ENCODE measurements at regions not wholly inside any gene's neighbourhood (a gene's known extent, or its start where the extent isn't known, plus 50 kb on each side); places are given as distances from the start of the nearest gene placed in this dataset.

DNA sequence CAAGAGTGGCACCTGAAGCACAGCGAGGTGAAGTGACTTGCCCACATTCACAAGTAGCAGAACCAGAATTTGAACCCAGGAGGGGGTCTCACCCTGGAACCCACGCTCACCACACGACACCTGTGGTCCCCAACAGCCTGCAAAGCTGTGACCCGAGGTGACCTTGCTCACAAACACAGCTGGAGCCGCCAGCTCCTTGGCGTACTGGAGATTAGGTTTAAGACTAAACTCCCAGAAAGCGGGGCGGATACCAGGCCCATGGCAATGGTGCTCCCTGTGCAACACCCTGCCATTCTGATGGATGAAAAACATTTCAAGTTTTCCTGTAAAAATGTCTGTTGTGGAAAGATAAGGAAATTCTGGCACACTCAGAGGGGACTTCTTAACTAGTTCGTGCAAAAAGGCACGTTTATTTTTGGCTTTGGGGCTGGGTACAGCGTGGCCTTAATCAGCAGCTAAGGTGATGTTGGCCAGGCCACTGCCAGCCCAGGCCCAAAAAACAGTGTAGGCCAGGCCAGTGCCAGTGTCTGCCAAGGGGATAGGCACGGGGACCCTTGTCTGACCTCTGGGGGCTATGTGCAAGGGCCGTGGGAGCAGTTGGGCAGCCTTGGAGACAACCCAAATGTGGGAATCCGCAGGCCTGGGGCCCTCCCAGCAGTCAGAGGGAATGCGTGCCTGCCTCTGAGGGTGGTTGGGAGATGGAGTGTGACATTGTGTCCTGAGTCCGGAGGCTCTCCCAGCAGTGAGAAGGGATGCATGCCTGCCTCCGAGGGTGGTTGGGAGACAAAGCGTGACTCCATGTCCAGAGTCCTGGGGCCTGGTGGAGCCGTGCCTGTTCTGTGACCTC, 185.0 kb upstream of the HS6ST1 start:
- no peak overlapping the region for H3K4me3 ChIP-seq
- FAIRE-seq, result no peak
- peak in 2 of 6 donors; percentile 3 to 7 for DNase-seq
- H3K27me3 ChIP-seq, result no peaks in the 10 kb centered on the region
- 86 to 87% methylated on average over 19 of the region's 19 CpGs for WGBS, 2 donors
- intact Hi-C loops (cut with DNase I), result no loop called here
- ATAC-seq, result no peak
- TF ChIP-seq, protein P1, sequence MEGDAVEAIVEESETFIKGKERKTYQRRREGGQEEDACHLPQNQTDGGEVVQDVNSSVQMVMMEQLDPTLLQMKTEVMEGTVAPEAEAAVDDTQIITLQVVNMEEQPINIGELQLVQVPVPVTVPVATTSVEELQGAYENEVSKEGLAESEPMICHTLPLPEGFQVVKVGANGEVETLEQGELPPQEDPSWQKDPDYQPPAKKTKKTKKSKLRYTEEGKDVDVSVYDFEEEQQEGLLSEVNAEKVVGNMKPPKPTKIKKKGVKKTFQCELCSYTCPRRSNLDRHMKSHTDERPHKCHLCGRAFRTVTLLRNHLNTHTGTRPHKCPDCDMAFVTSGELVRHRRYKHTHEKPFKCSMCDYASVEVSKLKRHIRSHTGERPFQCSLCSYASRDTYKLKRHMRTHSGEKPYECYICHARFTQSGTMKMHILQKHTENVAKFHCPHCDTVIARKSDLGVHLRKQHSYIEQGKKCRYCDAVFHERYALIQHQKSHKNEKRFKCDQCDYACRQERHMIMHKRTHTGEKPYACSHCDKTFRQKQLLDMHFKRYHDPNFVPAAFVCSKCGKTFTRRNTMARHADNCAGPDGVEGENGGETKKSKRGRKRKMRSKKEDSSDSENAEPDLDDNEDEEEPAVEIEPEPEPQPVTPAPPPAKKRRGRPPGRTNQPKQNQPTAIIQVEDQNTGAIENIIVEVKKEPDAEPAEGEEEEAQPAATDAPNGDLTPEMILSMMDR (IDR thresholded peaks at IDR 0.05), result no peak
- no peaks in the 10 kb centered on the region for H3K4me1 ChIP-seq
- H3K27ac ChIP-seq, result no peak overlapping the region
- no peaks in the 10 kb centered on the region for H3K9me3 ChIP-seq
- no peaks in the 10 kb centered on the region for H3K36me3 ChIP-seq

DNA sequence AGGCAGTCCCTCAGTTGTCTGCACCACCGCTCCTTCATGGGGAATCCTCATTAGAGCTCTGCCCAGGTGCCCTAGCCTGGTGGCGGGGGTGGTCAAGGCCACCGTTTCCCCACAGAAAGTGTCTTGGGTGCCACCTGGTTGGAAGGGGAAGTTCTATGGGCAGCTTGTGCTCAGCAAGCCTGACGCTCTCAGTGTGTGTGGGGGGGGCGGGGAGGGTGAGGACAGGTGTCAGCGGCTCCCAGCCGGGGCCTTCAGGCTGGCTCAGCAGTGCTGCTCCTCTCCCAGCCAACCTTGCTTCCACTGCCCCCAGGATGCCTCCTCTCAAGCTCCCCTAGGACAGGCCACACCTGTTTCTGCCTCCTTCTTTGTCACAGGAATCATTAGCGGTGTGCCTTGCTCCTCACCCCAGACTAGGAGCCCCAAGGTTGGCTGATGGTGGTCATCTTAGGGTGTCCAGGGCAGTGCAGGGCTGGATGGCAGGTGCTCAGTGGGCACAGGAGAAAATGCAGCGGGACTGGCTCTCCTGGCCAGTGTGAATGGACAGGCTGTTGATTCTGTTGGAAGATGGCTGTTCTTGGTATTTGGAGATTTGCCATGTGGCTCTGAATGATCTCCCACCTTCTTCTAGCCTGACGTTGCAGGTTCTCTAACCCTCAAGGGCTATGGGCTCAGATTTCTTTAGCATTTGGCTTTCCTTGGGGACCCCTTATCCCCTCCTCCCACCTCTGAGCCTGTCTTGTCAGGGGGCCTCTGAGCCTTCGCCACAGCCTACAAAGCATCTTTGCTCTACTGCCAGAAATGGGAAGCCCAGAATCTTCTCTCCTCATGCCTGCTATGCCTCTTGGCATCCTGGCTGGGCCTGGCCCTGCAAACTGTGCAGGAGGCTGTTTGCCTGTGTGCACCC, 185.8 kb upstream of the HS6ST1 start:
- ATAC-seq, result peak in 1 of 4 donors; percentile 42
- FAIRE-seq, result no peak
- Histone ChIP-seq H3K27ac (no peak overlapping the region), H3K27me3 (no peaks in the 10 kb centered on the region), H3K4me1 (no peaks in the 10 kb centered on the region), H3K36me3 (no peaks in the 10 kb centered on the region), H3K9me3 (no peaks in the 10 kb centered on the region), H3K4me3 (no peak overlapping the region)
- intact Hi-C loops (cut with DNase I), result no loop called here
- peak in 1 of 6 donors; percentile 2 for DNase-seq
- WGBS, 2 donors, result 91% methylated on average over 8 to 11 of the region's 11 CpGs
- TF ChIP-seq, protein P1 (IDR thresholded peaks at IDR 0.05), result no peak

DNA sequence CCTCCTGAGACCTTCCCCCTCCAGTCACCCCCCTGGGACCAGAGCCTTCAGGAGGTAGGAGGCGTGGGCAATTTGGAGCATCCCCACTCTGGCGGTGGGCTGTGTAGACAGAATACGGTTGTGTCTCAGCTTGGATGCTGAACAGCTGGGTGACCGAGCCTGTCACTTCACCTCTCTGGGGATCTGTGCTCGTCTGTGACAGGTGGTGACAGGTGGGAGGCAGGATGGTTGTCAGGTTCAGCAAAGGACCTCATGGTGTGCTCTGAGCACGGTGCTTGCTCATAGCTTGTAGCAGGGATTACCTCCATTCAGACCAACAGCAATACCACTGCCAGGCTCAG, 186.5 kb upstream of the HS6ST1 start:
- FAIRE-seq (no peak), ATAC-seq (no peak), DNase-seq (peak in 1 of 6 donors; percentile 4)
- no peaks in the 10 kb centered on the region for H3K9me3 ChIP-seq
- no peak overlapping the region for H3K4me3 ChIP-seq
- no peaks in the 10 kb centered on the region for H3K27me3 ChIP-seq
- intact Hi-C loops (cut with DNase I), result no loop called here
- no peaks in the 10 kb centered on the region for H3K4me1 ChIP-seq
- H3K27ac ChIP-seq, result no peak overlapping the region
- TF ChIP-seq, protein P1 (IDR thresholded peaks at IDR 0.05), result no peak
- no peaks in the 10 kb centered on the region for H3K36me3 ChIP-seq
- WGBS, 2 donors, result 90 to 94% methylated on average over 6 of the region's 6 CpGs

DNA sequence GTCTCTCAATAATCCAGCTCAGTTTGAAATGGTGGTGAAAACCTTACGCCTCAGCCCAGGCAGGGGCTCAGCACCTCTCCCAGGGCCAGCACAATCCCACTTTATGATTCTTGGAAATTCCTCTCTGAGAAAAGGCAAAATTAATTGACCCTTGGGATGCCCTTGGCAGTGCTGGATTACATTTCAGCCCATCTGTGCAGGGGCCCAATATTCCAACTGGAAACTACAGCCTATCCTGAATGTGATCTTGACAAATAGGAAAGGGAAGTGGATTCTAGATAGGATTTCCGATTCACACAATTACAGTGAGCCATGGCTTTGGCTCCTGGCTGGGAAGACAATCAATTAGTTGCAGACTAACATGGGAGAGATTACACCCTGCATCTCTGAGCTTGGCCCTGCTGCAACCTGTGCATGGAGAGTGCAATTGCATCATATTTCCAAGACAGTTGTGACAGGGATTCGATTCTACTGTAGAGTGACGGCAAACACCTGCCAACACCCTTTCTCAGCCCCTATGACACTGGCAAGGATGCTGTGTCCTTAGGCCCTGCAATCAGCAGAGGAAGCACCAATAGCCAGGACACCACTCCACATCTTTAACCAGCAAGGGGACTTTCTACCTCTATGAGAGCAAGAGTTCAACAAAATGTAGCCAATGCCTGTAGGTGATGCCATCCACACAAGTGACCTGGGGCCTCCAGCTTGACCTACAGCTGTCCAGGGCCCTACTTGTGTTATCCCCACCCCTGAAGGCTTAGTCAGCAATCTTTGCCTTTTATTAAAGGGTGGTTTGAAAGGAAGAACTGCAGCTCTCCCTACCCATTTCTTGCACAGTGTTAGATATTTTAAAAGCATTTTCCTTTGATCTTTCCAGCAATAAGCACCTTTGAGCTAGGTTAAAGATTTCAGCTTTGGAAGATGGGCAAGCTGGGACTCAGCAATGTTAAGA, 187.2 kb upstream of the HS6ST1 start:
- no peak overlapping the region for H3K27ac ChIP-seq
- H3K4me1 ChIP-seq, result no peaks in the 10 kb centered on the region
- H3K27me3 ChIP-seq, result no peaks in the 10 kb centered on the region
- TF ChIP-seq, protein P1 (IDR thresholded peaks at IDR 0.05), result no peak
- 66 to 79% methylated on average over 4 of the region's 4 CpGs for WGBS, 2 donors
- H3K9me3 ChIP-seq, result no peaks in the 10 kb centered on the region
- ATAC-seq (no peak), DNase-seq (no peak), FAIRE-seq (no peak)
- H3K36me3 ChIP-seq, result no peaks in the 10 kb centered on the region
- H3K4me3 ChIP-seq, result no peak overlapping the region
- intact Hi-C loops (cut with DNase I), result no loop called here

Data from pancreas (tissue), 10 donors.